CD4-positive, alpha-beta T cell treated with Interleukin-12 subunit alpha and Interleukin-12 subunit beta, for 1 hour (primary cell): ENCODE measurements at regions not wholly inside any gene's neighbourhood (a gene's known extent, or its start where the extent isn't known, plus 50 kb on each side); places are given as distances from the start of the nearest gene placed in this dataset.
"Not testable (repeated sequence)": the region's sequence is repeated elsewhere in the genome, so short reads cannot be mapped to it uniquely, and the experiment has no call there.

Source experiments
- DNase-seq: peaks from one replicate; pipeline ENCODE4 v3.0.0-alpha.2; 2020

DNA sequence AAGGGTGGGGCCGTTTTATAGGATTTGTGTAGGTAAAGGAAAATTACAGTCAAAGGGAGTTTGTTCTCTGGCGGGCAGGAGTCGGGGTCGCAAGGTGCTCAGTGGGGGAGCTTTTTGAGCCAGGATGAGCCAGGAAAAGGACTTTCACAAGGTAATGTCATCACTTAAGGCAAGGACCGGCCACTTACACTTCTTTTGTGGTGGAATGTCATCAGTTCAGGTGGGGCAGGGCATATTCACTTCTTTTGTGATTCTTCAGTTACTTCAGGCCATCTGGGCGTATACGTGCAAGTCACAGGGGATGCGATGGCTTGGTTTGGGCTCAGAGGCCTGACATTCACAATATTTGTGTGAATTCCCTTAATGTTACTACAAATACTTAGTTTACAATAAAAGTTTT is 88.2 kb upstream of the MAP3K7 start:
- DNase-seq: not testable (repeated sequence)

DNA sequence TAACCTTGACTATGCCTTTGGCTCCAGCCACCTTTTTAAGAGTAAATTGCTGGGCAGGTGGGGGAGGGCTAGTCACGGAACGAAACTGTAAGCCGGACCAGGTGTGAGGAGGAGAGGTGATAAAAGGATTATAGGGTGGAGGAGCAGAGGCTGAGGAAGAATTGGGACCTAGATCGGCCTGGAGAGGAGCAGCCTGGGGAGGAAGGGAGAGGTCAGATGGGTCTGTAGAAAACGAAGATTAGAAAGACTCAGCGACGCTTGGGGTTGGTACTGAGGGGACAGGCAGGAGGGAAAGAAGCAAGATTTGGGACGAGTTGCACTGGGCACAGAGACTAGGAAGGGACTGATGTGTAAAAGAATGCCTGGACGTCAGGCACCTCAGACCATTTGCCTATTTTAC is 87.2 kb upstream of the MAP3K7 start:
- DNase-seq: not testable (repeated sequence)

- DNase-seq: no peak
These were observed 83.0 kb upstream of the MAP3K7 start for GRCh38 chr6:90669846-90670245.

DNA sequence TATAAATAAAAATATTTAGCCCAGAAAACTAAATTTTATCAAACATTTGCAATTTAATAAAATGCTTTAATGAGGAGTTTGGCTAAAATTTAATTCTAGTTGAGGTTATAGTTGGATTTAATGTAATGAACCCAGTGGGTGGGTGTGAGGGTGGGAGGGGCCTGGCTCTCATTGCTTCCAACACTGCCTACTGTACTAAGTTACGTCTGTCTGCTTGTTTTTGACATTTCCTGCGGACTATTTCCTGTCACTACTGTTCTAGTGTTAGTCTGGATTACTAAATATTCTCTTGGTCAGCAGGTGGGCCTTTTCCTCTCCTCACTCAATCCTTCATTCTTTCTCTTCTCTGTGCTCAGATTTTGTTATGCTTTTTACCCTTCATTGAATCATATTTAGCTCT is 82.5 kb upstream of the MAP3K7 start:
- no peak for DNase-seq

DNA sequence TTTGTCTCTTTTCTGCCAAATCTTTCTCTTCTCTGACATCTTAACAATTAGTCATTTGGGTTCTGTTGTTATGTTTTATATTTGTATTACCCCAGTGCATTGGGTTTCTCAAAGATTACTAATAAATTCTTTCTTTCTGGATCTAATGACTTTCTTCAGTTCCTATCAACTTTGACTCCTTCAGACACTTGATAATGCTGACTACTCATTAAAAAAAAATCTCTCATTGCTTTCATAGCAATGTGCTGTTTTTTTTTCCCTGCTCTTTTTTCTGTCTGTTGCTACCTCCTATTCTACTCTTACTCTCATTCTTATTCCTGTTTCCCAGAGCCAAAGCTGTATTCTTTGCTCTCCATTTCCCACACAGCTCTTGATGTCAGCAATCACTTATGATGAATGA is 81.3 kb upstream of the MAP3K7 start:
- DNase-seq: no peak

- no peak for DNase-seq
These were observed 77.0 kb upstream of the MAP3K7 start for GRCh38 chr6:90663873-90664272.

DNA sequence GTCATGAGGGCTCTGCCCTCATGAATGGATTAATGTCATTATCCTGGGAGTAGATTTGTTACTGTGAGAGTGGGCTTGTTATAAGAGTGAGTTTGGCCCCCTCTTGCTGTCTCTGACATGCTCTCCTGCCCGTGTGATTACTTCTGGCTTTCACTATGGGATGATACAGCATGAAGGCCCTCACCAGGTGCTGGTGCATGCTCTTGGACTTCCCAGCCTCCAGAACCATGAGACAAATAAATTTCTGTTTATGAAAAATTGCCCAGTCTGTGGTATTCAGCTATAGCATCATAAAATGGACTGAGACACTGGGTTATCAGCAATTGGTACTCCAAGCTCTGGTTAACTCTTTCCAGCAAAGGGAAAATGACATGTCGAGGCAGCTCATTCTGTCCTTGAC is 76.2 kb upstream of the MAP3K7 start:
- DNase-seq: no peak

GRCh38 chr6:90660931-90661330 is 74.1 kb upstream of the MAP3K7 start:
- no peak for DNase-seq

DNA sequence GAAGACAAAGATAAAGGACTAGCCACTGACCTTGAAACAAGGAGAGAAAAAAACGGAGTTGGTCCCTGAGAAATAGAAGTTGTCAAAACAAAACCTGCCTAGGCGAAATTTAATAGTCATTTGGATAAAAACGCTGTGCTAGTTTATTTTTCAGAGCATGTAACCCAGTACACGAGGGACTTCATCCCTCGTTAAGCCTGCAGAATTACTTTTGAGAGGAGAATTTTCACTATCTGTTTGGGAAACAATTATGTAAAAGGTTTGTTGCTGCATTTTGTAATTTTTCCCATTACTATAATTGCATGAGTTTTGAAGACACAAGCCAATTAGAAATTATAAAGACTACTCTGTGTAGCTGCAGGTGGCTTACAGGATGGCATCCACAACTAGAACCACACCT is 71.6 kb upstream of the MAP3K7 start:
- no peak for DNase-seq

- no peak for DNase-seq
These were observed 69.5 kb upstream of the MAP3K7 start for GRCh38 chr6:90656325-90656724.

GRCh38 chr6:90654806-90655205 is 67.9 kb upstream of the MAP3K7 start:
- no peak for DNase-seq

GRCh38 chr6:90654166-90654565 is 67.3 kb upstream of the MAP3K7 start:
- DNase-seq: no peak

- no peak for DNase-seq
These were observed 66.9 kb upstream of the MAP3K7 start for GRCh38 chr6:90653750-90654149.

DNA sequence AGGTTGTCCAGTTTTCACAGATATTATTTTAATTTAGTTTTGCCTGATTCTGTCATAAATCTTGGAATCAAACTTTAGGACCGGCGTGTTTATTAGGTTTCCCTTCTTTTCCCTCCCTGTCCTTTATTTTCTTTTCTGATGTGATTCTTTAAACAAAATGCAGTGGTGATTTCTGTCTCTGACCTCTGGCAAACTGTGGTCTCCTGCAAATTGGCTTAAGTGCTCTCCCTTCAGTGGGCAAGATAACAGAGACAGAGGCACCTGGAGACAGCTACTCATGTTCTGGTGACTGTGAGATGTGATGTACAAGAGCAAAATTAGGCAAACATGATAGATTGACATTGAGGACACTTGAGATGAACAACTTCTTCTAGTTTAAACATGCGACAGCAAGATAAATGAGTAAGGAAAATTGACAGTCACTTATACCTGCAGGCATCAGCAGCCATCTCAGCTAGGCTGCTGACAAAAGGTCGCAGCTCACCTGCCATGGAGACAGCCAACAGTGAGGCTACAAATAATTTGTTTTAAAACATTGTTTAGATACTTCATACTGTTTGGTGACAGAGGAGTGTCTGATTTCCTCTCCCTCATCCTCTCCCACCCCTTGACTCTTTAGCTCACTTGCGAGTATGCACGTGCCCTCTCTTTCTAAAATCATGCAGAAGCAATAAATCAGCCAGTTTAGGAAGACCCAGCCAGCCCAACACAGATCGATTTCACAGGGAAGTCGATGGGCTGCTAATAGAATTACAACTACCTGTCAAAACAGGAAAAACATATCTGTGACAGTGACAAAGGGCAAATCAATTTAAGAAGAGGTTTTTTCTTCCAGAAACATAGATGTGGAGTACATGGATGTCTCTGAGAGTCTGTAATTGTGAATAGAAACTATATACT is 63.4 kb upstream of the MAP3K7 start:
- DNase-seq: no peak

DNA sequence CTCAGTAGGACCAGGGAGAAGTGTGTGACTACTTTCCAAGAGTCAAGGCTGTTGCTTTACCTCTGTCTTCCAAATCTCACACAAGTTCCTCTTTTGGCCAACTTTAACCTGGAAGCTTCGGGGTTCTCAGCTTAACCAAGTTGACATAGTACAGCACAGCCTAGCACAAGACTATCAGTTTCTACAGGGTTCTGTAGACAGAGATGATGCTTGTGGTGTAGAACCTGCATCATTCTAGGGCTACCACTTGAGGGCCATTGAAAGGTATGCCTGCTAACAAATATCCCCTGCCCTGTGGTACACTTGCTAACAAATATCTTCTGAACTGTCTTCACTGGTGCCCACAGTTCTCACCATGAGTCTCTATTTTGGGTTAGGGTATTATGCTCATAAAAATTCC is 62.0 kb upstream of the MAP3K7 start:
- no peak for DNase-seq

DNA sequence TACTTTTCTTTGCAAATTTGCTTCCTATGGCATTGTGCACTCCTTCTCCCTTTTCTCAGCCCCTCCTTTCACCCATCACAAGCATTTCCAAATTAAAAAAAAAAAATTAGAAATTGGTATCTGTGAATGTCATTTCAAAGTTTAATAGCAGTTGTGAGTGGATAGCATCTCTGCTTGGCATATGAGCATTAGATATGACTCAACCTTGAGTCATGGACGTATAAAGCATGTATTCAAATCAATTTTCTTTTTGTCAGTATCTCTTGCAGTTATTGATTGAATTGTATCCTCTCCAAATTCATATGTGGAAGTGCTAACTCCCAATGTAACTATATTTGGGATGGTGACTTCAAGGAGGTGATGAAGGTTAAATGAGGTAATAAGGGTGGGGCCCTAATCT is 60.1 kb upstream of the MAP3K7 start:
- DNase-seq: no peak

- DNase-seq: no peak
These were observed 58.8 kb upstream of the MAP3K7 start for GRCh38 chr6:90645634-90646033.

GRCh38 chr6:90644492-90644891 is 57.6 kb upstream of the MAP3K7 start:
- no peak for DNase-seq

DNA sequence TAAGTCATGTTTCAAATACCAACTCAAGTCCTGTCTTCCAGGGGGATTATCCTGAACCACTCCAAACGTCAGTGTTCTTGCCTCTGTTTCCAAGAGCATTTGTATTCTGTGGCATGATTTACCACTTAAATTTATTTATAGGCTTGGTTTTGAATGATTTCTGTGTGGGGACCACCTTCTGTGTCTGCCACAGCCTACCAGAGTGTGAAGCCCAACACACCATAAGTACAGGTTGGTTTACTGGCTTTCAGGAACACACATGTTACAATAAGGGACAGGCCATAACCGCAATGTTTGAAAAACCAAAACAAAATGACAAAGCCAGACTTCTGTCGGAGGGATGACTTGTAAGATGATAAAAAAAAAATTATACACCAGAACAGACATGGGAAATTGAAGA is 56.5 kb upstream of the MAP3K7 start:
- DNase-seq: no peak

DNA sequence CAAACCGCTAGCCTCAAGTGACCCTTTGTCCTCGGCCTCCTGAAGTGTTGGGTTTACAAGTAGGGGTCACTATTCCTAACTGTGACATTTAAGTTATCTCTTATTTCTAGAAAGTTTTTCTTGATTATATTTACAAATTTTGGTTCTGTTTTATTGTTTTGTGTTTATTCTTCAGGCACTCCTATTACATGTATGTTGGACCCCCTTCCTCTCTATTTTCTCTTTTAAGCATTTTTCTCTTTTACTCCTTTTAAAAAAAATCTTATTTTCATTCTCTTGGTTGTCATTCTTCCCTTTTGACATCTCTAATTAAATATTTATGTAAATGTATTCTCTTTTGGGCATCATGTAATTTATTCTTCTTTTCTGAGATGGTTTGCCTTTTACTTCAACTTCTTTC is 50.4 kb upstream of the MAP3K7 start:
- DNase-seq: no peak
